ENCODE measurements at regions not wholly inside any gene's neighbourhood (a gene's known extent, or its start where the extent isn't known, plus 50 kb on each side); places are given as distances from the start of the nearest gene placed in this dataset.

- Histone ChIP-seq H3K36me3 (no peaks in the 10 kb centered on the region), H3K27me3 (peaks cover 0 to 7% (median 0%) of the 10 kb centered on the region in 4 donors), H3K4me1 (no peaks in the 10 kb centered on the region), H3K9me3 (no peaks in the 10 kb centered on the region), H3K27ac (no peak overlapping the region), H3K4me3 (no peak overlapping the region)
- 52 to 53% methylated on average over 1 of the region's 1 CpG for WGBS, 2 donors
- no peak for DNase-seq
- FAIRE-seq = no peak
- no peak for TF ChIP-seq CTCF (IDR thresholded peaks at IDR 0.05)
- intact Hi-C loops (cut with DNase I) = no loop called here
- no peak for ATAC-seq
Measured at GRCh38 chr12:67073336-67073735, 195.8 kb upstream of the CAND1 start.

GRCh38 chr12:67074072-67074471, 195.1 kb upstream of the CAND1 start:
- DNase-seq (no peak), ATAC-seq (no peak), FAIRE-seq (no peak)
- TF ChIP-seq CTCF (IDR thresholded peaks at IDR 0.05) = no peak
- Histone ChIP-seq H3K4me1 (no peaks in the 10 kb centered on the region), H3K4me3 (no peak overlapping the region), H3K36me3 (no peaks in the 10 kb centered on the region), H3K9me3 (no peaks in the 10 kb centered on the region), H3K27ac (no peak overlapping the region), H3K27me3 (peaks cover 0 to 7% (median 0%) of the 10 kb centered on the region in 4 donors)
- WGBS, 2 donors = 81 to 90% methylated on average over 6 of the region's 6 CpGs
- intact Hi-C loops (cut with DNase I) = no loop called here

- Histone ChIP-seq H3K4me1 (no peaks in the 10 kb centered on the region), H3K27me3 (peaks cover 0 to 7% (median 0%) of the 10 kb centered on the region in 4 donors), H3K36me3 (no peaks in the 10 kb centered on the region), H3K4me3 (no peak overlapping the region), H3K9me3 (no peaks in the 10 kb centered on the region), H3K27ac (no peak overlapping the region)
- no peak for TF ChIP-seq CTCF (IDR thresholded peaks at IDR 0.05)
- FAIRE-seq (no peak), DNase-seq (no peak), ATAC-seq (no peak)
- 67 to 74% methylated on average over 1 of the region's 1 CpG for WGBS, 2 donors
- intact Hi-C loops (cut with DNase I) = no loop called here
Measured at GRCh38 chr12:67077617-67078016, 191.5 kb upstream of the CAND1 start.

- intact Hi-C loops (cut with DNase I) = no loop called here
- TF ChIP-seq CTCF (IDR thresholded peaks at IDR 0.05) = no peak
- Histone ChIP-seq H3K9me3 (no peaks in the 10 kb centered on the region), H3K4me1 (no peaks in the 10 kb centered on the region), H3K27me3 (peaks cover 0 to 7% (median 0%) of the 10 kb centered on the region in 4 donors), H3K27ac (no peak overlapping the region), H3K4me3 (no peak overlapping the region), H3K36me3 (no peaks in the 10 kb centered on the region)
- no peak for DNase-seq
- 82 to 84% methylated on average over 4 of the region's 4 CpGs for WGBS, 2 donors
- no peak for FAIRE-seq
- ATAC-seq = no peak
Measured at GRCh38 chr12:67078957-67079356, 190.2 kb upstream of the CAND1 start.

GRCh38 chr12:67080637-67081036, 188.5 kb upstream of the CAND1 start:
- no peak for DNase-seq
- no peaks in the 10 kb centered on the region for H3K36me3 ChIP-seq
- no peak for FAIRE-seq
- H3K4me3 ChIP-seq = no peak overlapping the region
- no peaks in the 10 kb centered on the region for H3K9me3 ChIP-seq
- H3K27me3 ChIP-seq = peaks cover 0 to 7% (median 0%) of the 10 kb centered on the region in 4 donors
- intact Hi-C loops (cut with DNase I) = no loop called here
- no peaks in the 10 kb centered on the region for H3K4me1 ChIP-seq
- WGBS, 2 donors = 35 to 38% methylated on average over 1 of the region's 1 CpG
- no peak for ATAC-seq
- no peak overlapping the region for H3K27ac ChIP-seq
- TF ChIP-seq CTCF (IDR thresholded peaks at IDR 0.05) = no peak
